ENCODE measurements at regions not wholly inside any gene's neighbourhood (a gene's known extent, or its start where the extent isn't known, plus 50 kb on each side); places are given as distances from the start of the nearest gene placed in this dataset.
"Not testable (repeated sequence)": the region's sequence is repeated elsewhere in the genome, so short reads cannot be mapped to it uniquely, and the experiment has no call there.

DNA sequence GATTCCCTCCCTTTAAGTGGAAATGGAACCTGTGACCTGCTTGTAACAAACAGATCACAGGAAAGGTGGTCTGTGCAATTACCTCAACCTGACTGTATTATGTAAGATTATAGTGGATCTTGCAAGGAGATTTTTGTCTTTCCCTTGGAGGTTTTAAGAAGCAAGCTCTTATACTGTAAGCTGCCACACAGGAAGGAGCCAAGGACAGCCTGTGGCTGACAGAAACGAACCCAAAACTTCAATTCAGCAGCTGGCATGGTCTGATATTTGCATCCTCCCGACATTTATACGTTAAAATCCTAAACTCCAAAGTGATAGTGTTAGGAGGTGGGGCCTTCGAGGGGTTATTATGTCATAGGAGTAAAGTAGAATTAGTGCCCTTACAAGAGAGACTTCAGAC lies 711.8 kb upstream of the CTNND2 start:
- ChIA-PET POLR2A (no interaction called here), CTCF (no interaction called here)
- Mint-ChIP-seq H3K27me3 (no peaks in the 10 kb centered on the region), H3K4me3 (no peak overlapping the region), H3K9me3 (peaks cover 20% of the 10 kb centered on the region), H3K27ac (no peak overlapping the region), H3K4me1 (no peaks in the 10 kb centered on the region), H3K36me3 (ENCODE audit: low read depth) (no peaks in the 10 kb centered on the region)
- no peak for ATAC-seq (ENCODE audit: low read depth)
- no peak for DNase-seq
- intact Hi-C loops (cut with micrococcal nuclease): no loop called here
- TF ChIP-seq, protein P1, sequence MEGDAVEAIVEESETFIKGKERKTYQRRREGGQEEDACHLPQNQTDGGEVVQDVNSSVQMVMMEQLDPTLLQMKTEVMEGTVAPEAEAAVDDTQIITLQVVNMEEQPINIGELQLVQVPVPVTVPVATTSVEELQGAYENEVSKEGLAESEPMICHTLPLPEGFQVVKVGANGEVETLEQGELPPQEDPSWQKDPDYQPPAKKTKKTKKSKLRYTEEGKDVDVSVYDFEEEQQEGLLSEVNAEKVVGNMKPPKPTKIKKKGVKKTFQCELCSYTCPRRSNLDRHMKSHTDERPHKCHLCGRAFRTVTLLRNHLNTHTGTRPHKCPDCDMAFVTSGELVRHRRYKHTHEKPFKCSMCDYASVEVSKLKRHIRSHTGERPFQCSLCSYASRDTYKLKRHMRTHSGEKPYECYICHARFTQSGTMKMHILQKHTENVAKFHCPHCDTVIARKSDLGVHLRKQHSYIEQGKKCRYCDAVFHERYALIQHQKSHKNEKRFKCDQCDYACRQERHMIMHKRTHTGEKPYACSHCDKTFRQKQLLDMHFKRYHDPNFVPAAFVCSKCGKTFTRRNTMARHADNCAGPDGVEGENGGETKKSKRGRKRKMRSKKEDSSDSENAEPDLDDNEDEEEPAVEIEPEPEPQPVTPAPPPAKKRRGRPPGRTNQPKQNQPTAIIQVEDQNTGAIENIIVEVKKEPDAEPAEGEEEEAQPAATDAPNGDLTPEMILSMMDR (IDR thresholded peaks at IDR 0.05): no peak

DNA sequence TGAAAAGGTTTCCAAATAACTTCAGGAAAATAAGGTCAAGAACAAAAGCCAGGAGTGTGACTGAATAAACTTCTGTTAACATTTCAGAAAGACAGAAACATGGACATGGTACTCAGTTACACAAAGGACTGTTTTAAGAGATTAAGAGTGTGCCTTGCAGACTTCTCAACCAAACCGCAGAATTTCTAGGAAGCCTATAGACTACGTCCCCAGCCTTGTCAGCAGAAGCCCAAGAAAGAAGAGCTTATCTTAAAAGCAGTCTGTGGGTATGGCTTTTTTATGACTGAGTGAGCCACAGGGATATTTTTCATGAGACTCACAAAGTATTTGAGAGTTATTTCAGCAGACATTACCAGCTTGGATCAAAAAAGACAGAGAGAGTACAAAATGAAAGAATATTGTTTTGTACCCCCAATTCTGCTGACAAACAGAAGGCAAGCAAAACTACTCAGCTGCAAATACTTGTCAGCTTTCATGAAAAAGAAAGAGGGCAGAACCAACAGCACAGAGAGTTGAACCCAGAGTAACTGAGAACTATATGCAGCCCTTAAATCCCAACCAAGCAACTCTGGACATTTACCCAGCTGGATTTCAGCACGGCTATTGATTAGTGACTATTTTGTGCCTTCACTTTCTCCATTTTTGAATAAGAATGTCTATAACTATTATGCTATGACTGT lies 711.0 kb upstream of the CTNND2 start:
- Mint-ChIP-seq H3K36me3 (ENCODE audit: low read depth) (no peaks in the 10 kb centered on the region), H3K27me3 (no peaks in the 10 kb centered on the region), H3K27ac (no peak overlapping the region), H3K9me3 (peaks cover 20% of the 10 kb centered on the region), H3K4me1 (no peaks in the 10 kb centered on the region), H3K4me3 (no peak overlapping the region)
- POLR2A ChIA-PET: no interaction called here
- TF ChIP-seq, protein P1 (IDR thresholded peaks at IDR 0.05): no peak
- DNase-seq (no peak), ATAC-seq (ENCODE audit: low read depth) (no peak)
- CTCF ChIA-PET: no interaction called here
- intact Hi-C loops (cut with micrococcal nuclease): no loop called here

DNA sequence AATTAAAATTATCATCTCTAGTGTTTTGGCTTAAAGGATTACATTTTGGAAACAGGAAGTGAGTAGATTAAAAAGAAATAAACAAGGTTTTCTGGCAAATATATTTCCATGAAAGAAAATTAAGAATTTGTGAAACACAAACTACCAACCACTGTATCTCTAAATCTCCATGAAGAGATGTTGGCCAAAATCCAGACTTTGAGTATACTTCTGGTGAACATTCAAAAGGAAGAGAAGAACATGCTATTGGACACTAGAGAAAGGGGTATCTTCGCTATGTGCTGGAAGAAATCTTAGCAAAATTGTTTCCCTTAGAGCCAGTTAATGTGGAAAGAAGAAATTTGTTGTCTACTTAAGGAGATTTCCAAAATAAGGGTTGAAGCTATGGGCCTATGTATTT lies 710.4 kb upstream of the CTNND2 start:
- POLR2A ChIA-PET: no interaction called here
- ATAC-seq (ENCODE audit: low read depth) (no peak), DNase-seq (no peak)
- H3K27me3 Mint-ChIP-seq: no peaks in the 10 kb centered on the region
- H3K4me3 Mint-ChIP-seq: no peak overlapping the region
- no peak overlapping the region for H3K27ac Mint-ChIP-seq
- TF ChIP-seq, protein P1 (IDR thresholded peaks at IDR 0.05): no peak
- H3K36me3 Mint-ChIP-seq (ENCODE audit: low read depth): no peaks in the 10 kb centered on the region
- CTCF ChIA-PET: no interaction called here
- H3K4me1 Mint-ChIP-seq: no peaks in the 10 kb centered on the region
- H3K9me3 Mint-ChIP-seq: peaks cover 20% of the 10 kb centered on the region
- intact Hi-C loops (cut with micrococcal nuclease): no loop called here

DNA sequence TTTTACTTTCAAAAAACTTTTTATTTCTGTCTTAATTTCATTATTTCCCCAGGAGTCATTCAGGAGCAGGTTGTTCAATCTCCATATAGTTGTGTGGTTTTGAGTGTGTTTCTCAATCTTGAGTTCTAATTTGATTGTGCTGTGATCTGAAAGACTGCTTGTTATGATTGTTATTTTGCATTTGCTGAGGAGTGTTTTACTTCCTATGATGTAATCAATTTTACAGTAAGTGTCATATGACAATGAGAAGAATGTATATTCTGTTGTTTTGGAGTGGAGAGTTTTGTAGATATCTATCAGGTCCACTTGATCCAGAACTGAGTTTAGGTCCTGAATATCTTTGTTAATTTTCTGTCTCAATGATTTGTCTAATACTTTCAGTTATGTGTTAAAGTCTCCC lies 706.9 kb upstream of the CTNND2 start:
- Mint-ChIP-seq H3K4me1 (no peaks in the 10 kb centered on the region), H3K4me3 (no peak overlapping the region), H3K27me3 (no peaks in the 10 kb centered on the region), H3K9me3 (peaks cover 21% of the 10 kb centered on the region), H3K27ac (no peak overlapping the region), H3K36me3 (ENCODE audit: low read depth) (no peaks in the 10 kb centered on the region)
- DNase-seq (no peak), ATAC-seq (ENCODE audit: low read depth) (no peak)
- intact Hi-C loops (cut with micrococcal nuclease): no loop called here
- POLR2A ChIA-PET: no interaction called here
- CTCF ChIA-PET: no interaction called here
- TF ChIP-seq, protein P1 (IDR thresholded peaks at IDR 0.05): no peak

- H3K4me3 Mint-ChIP-seq; intact Hi-C loops (cut with micrococcal nuclease); H3K4me1 Mint-ChIP-seq; H3K27ac Mint-ChIP-seq; POLR2A ChIA-PET; DNase-seq; CTCF ChIA-PET; ATAC-seq (ENCODE audit: low read depth); H3K36me3 Mint-ChIP-seq (ENCODE audit: low read depth); H3K27me3 Mint-ChIP-seq: not testable (repeated sequence)
- H3K9me3 Mint-ChIP-seq: peaks cover 20% of the 10 kb centered on the region
Measured at GRCh38 chr5:12607817-12608216, 703.6 kb upstream of the CTNND2 start.

- DNase-seq (no peak), ATAC-seq (ENCODE audit: low read depth) (no peak)
- POLR2A ChIA-PET: no interaction called here
- TF ChIP-seq, protein P1 (IDR thresholded peaks at IDR 0.05): no peak
- Mint-ChIP-seq H3K27ac (no peak overlapping the region), H3K27me3 (no peaks in the 10 kb centered on the region), H3K4me3 (no peak overlapping the region), H3K9me3 (peaks cover 3% of the 10 kb centered on the region), H3K4me1 (no peaks in the 10 kb centered on the region), H3K36me3 (ENCODE audit: low read depth) (no peaks in the 10 kb centered on the region)
- intact Hi-C loops (cut with micrococcal nuclease): no loop called here
- CTCF ChIA-PET: no interaction called here
Measured at GRCh38 chr5:12592228-12592627, 688.0 kb upstream of the CTNND2 start.

All from activated B cell treated with CpG ODN at 0.5 μM for 24 hours (primary cell).